HEK293 (cell line): ENCODE measurements at regions not wholly inside any gene's neighbourhood (a gene's known extent, or its start where the extent isn't known, plus 50 kb on each side); places are given as distances from the start of the nearest gene placed in this dataset.
A peak's percentile ranks its signal among the peaks of the same experiment; 100 is the strongest.

Experiments used
- CTCF ChIA-PET: fragments of 350-600 bp; formaldehyde crosslinking; extraction: SDS; loops from one replicate; lab custom pipeline; 2021; ENCODE audit warnings: antibody characterized with exemption; lab: Yijun Ruan, JAX
- POLR2A ChIA-PET: fragments of 300-600 bp; formaldehyde crosslinking; extraction: SDS; loops from one replicate; lab custom pipeline; 2020; ENCODE audit warnings: antibody characterized with exemption, inconsistent platforms; lab: Yijun Ruan, JAX
- H3K27ac ChIP-seq: fragments of 200-500 bp; sonication (Bioruptor generic); 2 replicates; pipeline ENCODE4 v1.5.1; 2014; ENCODE audit warnings: low read depth, low read length, control low read depth, inconsistent platforms; ENCODE audit errors: extremely low read depth
- H3K36me3 ChIP-seq, 2 experiments: fragments of 200-500 bp in 1 of 2; sonication (Bioruptor generic) in 1 of 2; 1 replicate in 1 of 2; 2 replicates in 1 of 2; pipeline ENCODE4 v1.5.1; 2014 to 2017; ENCODE audit warnings: inconsistent platforms in 2 of 2, low read length in 2 of 2; ENCODE audit not compliant: control insufficient read depth in 2 of 2, insufficient read depth in 1 of 2
- H3K4me1 ChIP-seq: fragments of 200-500 bp; sonication (Bioruptor generic); 2 replicates; pipeline ENCODE4 v1.5.1; 2014; ENCODE audit warnings: mild to moderate bottlenecking, low read length, inconsistent platforms; ENCODE audit not compliant: control insufficient read depth, insufficient read depth
- H3K4me3 ChIP-seq: 2 replicates; pipeline ENCODE4 v1.5.1; 2011; ENCODE audit warnings: low read depth, mild to moderate bottlenecking, control low read depth, low read length, moderate library complexity
- H3K9me3 ChIP-seq: fragments of 200-500 bp; sonication (Bioruptor generic); 2 replicates; pipeline ENCODE4 v1.5.1; 2014; ENCODE audit warnings: low read depth, low read length, inconsistent platforms; ENCODE audit not compliant: control insufficient read depth, insufficient read depth
- IKZF3 ChIP-seq: fragments of 450-650 bp; IDR thresholded peaks from 2 replicates; pipeline ENCODE4 v1.5.0; 2018; ENCODE audit warnings: missing biosample characterization, mild to moderate bottlenecking, missing genetic modification characterization, moderate library complexity
- KLF8 ChIP-seq: fragments of 450-650 bp; formaldehyde crosslinking; IDR thresholded peaks from 2 replicates; pipeline ENCODE4 v1.5.1; 2016; ENCODE audit warnings: missing biosample characterization, missing genetic modification characterization
- RBAK ChIP-seq: fragments of 450-650 bp; formaldehyde crosslinking; IDR thresholded peaks from 2 replicates; pipeline ENCODE4 v1.5.1; 2016; ENCODE audit warnings: missing biosample characterization, missing genetic modification characterization
- SP7 ChIP-seq: fragments of 450-650 bp; formaldehyde crosslinking; IDR thresholded peaks from 2 replicates; pipeline ENCODE4 v1.5.1; 2016; ENCODE audit warnings: missing biosample characterization, missing genetic modification characterization
- ZBTB44 ChIP-seq: fragments of 450-650 bp; IDR thresholded peaks from 2 replicates; pipeline ENCODE4 v1.5.1; 2018; ENCODE audit warnings: missing biosample characterization, mild to moderate bottlenecking, missing genetic modification characterization
- ZNF157 ChIP-seq: fragments of 450-650 bp; formaldehyde crosslinking; IDR thresholded peaks from 2 replicates; pipeline ENCODE4 v1.5.1; 2016; ENCODE audit warnings: missing biosample characterization, missing genetic modification characterization
- ZNF169 ChIP-seq: fragments of 450-650 bp; formaldehyde crosslinking; IDR thresholded peaks from 2 replicates; pipeline ENCODE4 v1.5.1; 2016; ENCODE audit warnings: missing biosample characterization, missing genetic modification characterization
- ZNF202 ChIP-seq: fragments of 450-650 bp; formaldehyde crosslinking; IDR thresholded peaks from 2 replicates; pipeline ENCODE4 v1.5.1; 2016; ENCODE audit warnings: missing biosample characterization, missing genetic modification characterization, borderline replicate concordance
- ZNF211 ChIP-seq: fragments of 450-650 bp; formaldehyde crosslinking; IDR thresholded peaks from 2 replicates; pipeline ENCODE4 v1.5.1; 2016; ENCODE audit warnings: low read depth, missing biosample characterization, missing genetic modification characterization
- ZNF280D ChIP-seq: fragments of 450-650 bp; formaldehyde crosslinking; IDR thresholded peaks from 2 replicates; pipeline ENCODE4 v1.5.1; 2016; ENCODE audit warnings: missing biosample characterization, missing genetic modification characterization
- ZNF416 ChIP-seq: fragments of 450-650 bp; formaldehyde crosslinking; IDR thresholded peaks from 2 replicates; pipeline ENCODE4 v1.5.1; 2016; ENCODE audit warnings: missing biosample characterization, missing genetic modification characterization
- ZNF529 ChIP-seq: fragments of 450-650 bp; formaldehyde crosslinking; IDR thresholded peaks from 2 replicates; pipeline ENCODE4 v1.5.1; 2017; ENCODE audit warnings: missing genetic modification characterization, missing biosample characterization; ENCODE audit not compliant: insufficient replicate concordance
- ZNF544 ChIP-seq: fragments of 450-650 bp; formaldehyde crosslinking; IDR thresholded peaks from 2 replicates; pipeline ENCODE4 v1.5.0; 2017; ENCODE audit warnings: missing biosample characterization, missing genetic modification characterization
- ZNF548 ChIP-seq: fragments of 450-650 bp; formaldehyde crosslinking; IDR thresholded peaks from 2 replicates; pipeline ENCODE4 v1.5.1; 2016; ENCODE audit warnings: missing biosample characterization, missing genetic modification characterization
- ZNF571 ChIP-seq: fragments of 450-650 bp; formaldehyde crosslinking; IDR thresholded peaks from 2 replicates; pipeline ENCODE4 v1.5.0; 2017; ENCODE audit warnings: missing biosample characterization, missing genetic modification characterization
- ZNF585B ChIP-seq: fragments of 450-650 bp; formaldehyde crosslinking; IDR thresholded peaks from 2 replicates; pipeline ENCODE4 v1.5.1; 2016; ENCODE audit warnings: missing biosample characterization, missing genetic modification characterization
- ZNF626 ChIP-seq: fragments of 450-650 bp; sonication (Bioruptor Pico); formaldehyde crosslinking; IDR thresholded peaks from 2 replicates; pipeline ENCODE4 v1.5.1; 2018; ENCODE audit warnings: missing biosample characterization, missing genetic modification characterization, inconsistent platforms
- ZNF654 ChIP-seq: fragments of 450-650 bp; formaldehyde crosslinking; IDR thresholded peaks from 2 replicates; pipeline ENCODE4 v1.5.1; 2016; ENCODE audit warnings: low read depth, missing biosample characterization, missing genetic modification characterization
- ZNF776 ChIP-seq: fragments of 450-650 bp; formaldehyde crosslinking; IDR thresholded peaks from 2 replicates; pipeline ENCODE4 v1.5.0; 2017; ENCODE audit warnings: missing biosample characterization, missing genetic modification characterization, borderline replicate concordance
- TF ChIP-seq, protein P1 (sequence below): fragments of 450-650 bp; formaldehyde crosslinking; IDR thresholded peaks from 2 replicates; pipeline ENCODE4 v1.5.1; 2016; ENCODE audit warnings: missing biosample characterization, missing genetic modification characterization

DNA sequence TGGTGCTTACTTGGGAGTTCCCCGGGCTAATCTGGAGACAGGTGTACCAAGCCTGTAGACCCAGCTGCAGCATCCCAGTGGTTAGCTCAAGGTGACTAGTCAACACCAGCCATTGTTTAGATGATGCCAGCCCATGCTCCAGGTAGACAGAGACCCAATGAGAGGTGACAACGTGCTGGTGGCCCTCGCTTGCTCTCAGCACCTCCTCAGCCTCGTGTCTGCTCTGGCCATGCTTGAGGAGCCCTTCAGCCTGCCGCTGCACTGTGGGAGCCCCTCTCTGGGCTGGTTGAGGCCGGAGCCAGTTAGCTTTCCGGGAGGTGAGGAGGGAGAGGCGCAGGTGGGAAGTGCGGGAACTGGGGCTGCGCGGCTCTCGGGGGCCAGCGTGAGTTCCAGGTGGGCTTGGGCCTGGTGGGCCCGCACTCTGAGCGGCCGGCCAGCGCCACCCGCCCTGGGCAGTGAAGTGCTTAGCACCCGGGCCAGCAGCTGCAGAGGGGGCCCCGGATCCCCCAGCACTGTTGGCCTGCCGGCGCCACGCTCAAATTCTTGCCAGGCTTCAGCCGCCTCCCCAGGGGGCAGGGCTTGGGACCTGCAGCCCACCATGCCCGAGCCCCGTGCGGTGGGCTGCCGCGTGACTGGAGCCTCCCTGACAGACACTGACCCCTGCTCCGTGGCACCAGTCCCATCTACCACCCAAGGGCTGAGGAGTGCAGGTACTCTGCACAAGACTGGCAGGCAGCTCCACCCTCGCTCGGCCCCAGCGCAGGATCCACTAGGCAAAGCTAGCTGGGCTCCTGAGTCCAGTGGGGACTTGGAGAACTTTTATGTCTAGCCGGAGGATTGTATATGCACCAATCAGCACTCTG lies 85.9 kb upstream of the VSTM2B start:
- Histone ChIP-seq H3K4me3 (no peak overlapping the region), H3K36me3 (no peaks in the 10 kb centered on the region), H3K4me1 (no peaks in the 10 kb centered on the region), H3K9me3 (no peaks in the 10 kb centered on the region; the same call in none of the 2 replicates), H3K27ac (no peak overlapping the region)
- CTCF ChIA-PET = interaction anchor here (0.8 kb wide), 1 partner anchor 179 kb away, joined by 3 read pairs; no protein-coding TSS in a partner anchor
- TF ChIP-seq ZNF626 = 0 out of 2 replicates have a peak, but pooled peaks have one; percentile 36
- TF ChIP-seq ZNF202 (tag by site-specific recombination) = no peak
- TF ChIP-seq ZNF776 = 0 out of 2 replicates have a peak, but pooled peaks have one; percentile 30
- no peak for TF ChIP-seq IKZF3 (tag by site-specific recombination)
- peak; percentile 53; the same call in 1 of the 2 replicates for TF ChIP-seq ZNF548 (tag by site-specific recombination)
- peak; percentile 68; the same call in 1 of the 2 replicates for TF ChIP-seq ZNF544 (tag by site-specific recombination)
- no peak for TF ChIP-seq SP7 (tag by site-specific recombination)
- 0 out of 2 replicates have a peak, but pooled peaks have one; percentile 77 for TF ChIP-seq ZNF571 (tag by site-specific recombination)
- peak; percentile 30 for TF ChIP-seq ZNF529 (tag by site-specific recombination)
- TF ChIP-seq KLF8 (tag by site-specific recombination) = no peak
- peak; percentile 91 for TF ChIP-seq ZNF280D (tag by site-specific recombination)
- TF ChIP-seq ZNF654 (tag by site-specific recombination) = no peak
- TF ChIP-seq ZNF416 (tag by site-specific recombination) = peak; percentile 39; the same call in 1 of the 2 replicates
- TF ChIP-seq ZNF211 (tag by site-specific recombination) = 0 out of 2 replicates have a peak, but pooled peaks have one; percentile 25
- 0 out of 2 replicates have a peak, but pooled peaks have one; percentile 21 for TF ChIP-seq ZNF585B (tag by site-specific recombination)
- TF ChIP-seq ZNF157 = 0 out of 2 replicates have a peak, but pooled peaks have one; percentile 19
- TF ChIP-seq, protein P1, sequence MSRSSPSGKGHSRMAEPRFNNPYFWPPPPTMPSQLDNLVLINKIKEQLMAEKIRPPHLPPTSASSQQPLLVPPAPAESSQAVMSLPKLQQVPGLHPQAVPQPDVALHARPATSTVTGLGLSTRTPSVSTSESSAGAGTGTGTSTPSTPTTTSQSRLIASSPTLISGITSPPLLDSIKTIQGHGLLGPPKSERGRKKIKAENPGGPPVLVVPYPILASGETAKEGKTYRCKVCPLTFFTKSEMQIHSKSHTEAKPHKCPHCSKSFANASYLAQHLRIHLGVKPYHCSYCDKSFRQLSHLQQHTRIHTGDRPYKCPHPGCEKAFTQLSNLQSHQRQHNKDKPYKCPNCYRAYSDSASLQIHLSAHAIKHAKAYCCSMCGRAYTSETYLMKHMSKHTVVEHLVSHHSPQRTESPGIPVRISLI (tag by site-specific recombination) = no peak
- no peak for TF ChIP-seq ZBTB44 (tag by site-specific recombination)
- peak; percentile 66; the same call in 1 of the 2 replicates for TF ChIP-seq RBAK
- 0 out of 2 replicates have a peak, but pooled peaks have one; percentile 45 for TF ChIP-seq ZNF169 (tag by site-specific recombination)
- POLR2A ChIA-PET = no interaction called here
